Calu3 (cell line): ENCODE measurements at regions not wholly inside any gene's neighbourhood (a gene's known extent, or its start where the extent isn't known, plus 50 kb on each side); places are given as distances from the start of the nearest gene placed in this dataset.

ENCODE experiments used
- BruUV-seq: library from RNA; stranded (reverse); fragments of 400-500 nt; replicated peaks from 2 replicates; lab custom pipeline; 2021; lab: Mats Ljungman, UMichigan
- CTCF ChIA-PET: fragments of 300-600 bp; sonication (Branson Sonifier 250); formaldehyde crosslinking; loops from one replicate; lab custom pipeline; 2022; ENCODE audit warnings: antibody characterized with exemption; lab: Charles Lee
- DNase-seq: peaks from one replicate; pipeline ENCODE4 v3.0.0; 2022
- H3K27ac Mint-ChIP-seq: one replicate; pipeline ENCODE4 v1.8.0; 2022; ENCODE audit warnings: mixed read lengths; ENCODE audit not compliant: unreplicated experiment
- H3K27me3 Mint-ChIP-seq: one replicate; pipeline ENCODE4 v1.8.0; 2022; ENCODE audit warnings: mixed read lengths; ENCODE audit not compliant: unreplicated experiment
- H3K36me3 Mint-ChIP-seq: one replicate; pipeline ENCODE4 v1.8.0; 2022; ENCODE audit warnings: mild to moderate bottlenecking, moderate library complexity, mixed read lengths; ENCODE audit not compliant: insufficient read depth, unreplicated experiment
- H3K4me1 Mint-ChIP-seq: one replicate; pipeline ENCODE4 v1.8.0; 2022; ENCODE audit warnings: mild to moderate bottlenecking, low read depth, mixed read lengths; ENCODE audit not compliant: unreplicated experiment
- H3K4me3 Mint-ChIP-seq: one replicate; pipeline ENCODE4 v1.8.0; 2022; ENCODE audit warnings: mild to moderate bottlenecking, low read depth, moderate library complexity, mixed read lengths; ENCODE audit not compliant: unreplicated experiment
- H3K9me3 Mint-ChIP-seq: one replicate; pipeline ENCODE4 v1.8.0; 2022; ENCODE audit warnings: low read depth, mixed read lengths; ENCODE audit not compliant: unreplicated experiment
- intact Hi-C: fragments of 100-400 bp; cut with micrococcal nuclease; formaldehyde crosslinking; loops from one replicate; pipeline ENCODE4 v1.10.0; 2022; ENCODE audit not compliant: unreplicated experiment
- TF ChIP-seq, protein P1 (sequence below): fragments of 200-600 bp; IDR thresholded peaks from one replicate; pipeline ENCODE4 v1.8.0; 2022; ENCODE audit warnings: antibody characterized with exemption; ENCODE audit not compliant: unreplicated experiment

DNA sequence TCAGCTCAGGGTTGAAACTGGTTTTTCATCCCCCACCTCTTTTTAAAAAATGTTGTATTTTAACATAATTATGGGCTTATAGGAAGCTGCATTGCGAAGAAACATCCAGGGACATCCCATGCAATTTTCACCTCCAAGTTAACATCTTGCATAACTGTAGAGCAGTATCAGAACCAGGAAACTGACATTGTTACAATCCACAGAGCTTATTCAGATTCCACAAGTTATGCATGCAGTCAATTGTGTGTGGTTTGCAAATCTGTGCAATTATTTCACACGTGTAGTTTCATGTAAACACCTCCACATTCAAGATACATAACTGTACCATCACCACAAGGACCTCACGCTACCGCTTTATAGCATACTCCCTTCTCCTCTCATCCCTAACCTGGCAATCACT lies 97.5 kb upstream of the GATB start:
- H3K27ac Mint-ChIP-seq, result no peak overlapping the region
- no peaks in the 10 kb centered on the region for H3K9me3 Mint-ChIP-seq
- H3K4me1 Mint-ChIP-seq, result peaks cover 8% of the 10 kb centered on the region
- H3K36me3 Mint-ChIP-seq, result no peaks in the 10 kb centered on the region
- TF ChIP-seq, protein P1, sequence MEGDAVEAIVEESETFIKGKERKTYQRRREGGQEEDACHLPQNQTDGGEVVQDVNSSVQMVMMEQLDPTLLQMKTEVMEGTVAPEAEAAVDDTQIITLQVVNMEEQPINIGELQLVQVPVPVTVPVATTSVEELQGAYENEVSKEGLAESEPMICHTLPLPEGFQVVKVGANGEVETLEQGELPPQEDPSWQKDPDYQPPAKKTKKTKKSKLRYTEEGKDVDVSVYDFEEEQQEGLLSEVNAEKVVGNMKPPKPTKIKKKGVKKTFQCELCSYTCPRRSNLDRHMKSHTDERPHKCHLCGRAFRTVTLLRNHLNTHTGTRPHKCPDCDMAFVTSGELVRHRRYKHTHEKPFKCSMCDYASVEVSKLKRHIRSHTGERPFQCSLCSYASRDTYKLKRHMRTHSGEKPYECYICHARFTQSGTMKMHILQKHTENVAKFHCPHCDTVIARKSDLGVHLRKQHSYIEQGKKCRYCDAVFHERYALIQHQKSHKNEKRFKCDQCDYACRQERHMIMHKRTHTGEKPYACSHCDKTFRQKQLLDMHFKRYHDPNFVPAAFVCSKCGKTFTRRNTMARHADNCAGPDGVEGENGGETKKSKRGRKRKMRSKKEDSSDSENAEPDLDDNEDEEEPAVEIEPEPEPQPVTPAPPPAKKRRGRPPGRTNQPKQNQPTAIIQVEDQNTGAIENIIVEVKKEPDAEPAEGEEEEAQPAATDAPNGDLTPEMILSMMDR, result no peak
- H3K4me3 Mint-ChIP-seq, result no peak overlapping the region
- CTCF ChIA-PET, result no interaction called here
- BruUV-seq, result no TSS peak
- no peak for DNase-seq
- intact Hi-C loops, result no loop called here
- H3K27me3 Mint-ChIP-seq, result peaks cover 76% of the 10 kb centered on the region

DNA sequence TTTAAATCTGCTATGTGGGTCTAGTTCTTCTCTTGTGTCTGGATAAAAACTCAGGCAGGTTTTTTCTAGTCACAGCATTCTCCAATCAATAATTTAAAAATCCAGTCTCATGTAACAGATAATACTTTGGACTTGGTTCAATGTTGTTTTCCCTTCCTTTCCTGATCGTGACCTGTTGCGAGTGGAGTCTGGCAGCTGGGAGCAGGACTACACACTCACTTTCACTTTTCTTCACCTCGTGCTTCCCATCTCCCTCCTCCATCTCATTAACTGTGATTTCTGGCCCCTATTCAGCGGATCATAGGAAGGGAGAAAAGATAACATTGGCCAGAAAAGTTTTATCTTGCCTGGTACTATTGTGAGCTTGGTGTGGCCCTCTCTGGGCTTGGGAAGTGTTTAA lies 96.6 kb upstream of the GATB start:
- Mint-ChIP-seq H3K27ac (no peak overlapping the region), H3K9me3 (no peaks in the 10 kb centered on the region), H3K4me1 (peaks cover 8% of the 10 kb centered on the region), H3K27me3 (peaks cover 86% of the 10 kb centered on the region), H3K4me3 (peak overlapping the region; percentile 45), H3K36me3 (no peaks in the 10 kb centered on the region)
- BruUV-seq, result no TSS peak
- TF ChIP-seq, protein P1, result no peak
- no peak for DNase-seq
- CTCF ChIA-PET, result no interaction called here
- intact Hi-C loops, result no loop called here

DNA sequence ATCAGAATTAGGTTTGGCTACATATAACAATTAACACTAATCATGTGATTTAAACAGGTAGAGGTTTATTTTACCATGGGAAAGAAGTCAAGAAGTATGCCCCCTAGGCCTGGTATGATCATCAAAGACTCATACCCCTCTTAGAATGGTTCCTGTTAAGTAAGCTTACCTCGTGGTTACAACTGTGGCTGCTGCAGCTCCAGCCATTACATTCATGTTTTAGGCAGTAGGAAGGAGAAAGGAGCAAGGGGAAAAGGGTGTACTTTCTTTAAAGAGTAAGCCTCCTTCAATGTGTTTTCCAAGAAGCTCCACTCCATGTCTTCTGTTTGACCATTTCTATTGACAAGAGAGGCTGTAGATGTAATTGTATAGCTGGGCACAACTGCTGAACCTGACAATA lies 94.9 kb upstream of the GATB start:
- intact Hi-C loops, result no loop called here
- CTCF ChIA-PET, result no interaction called here
- BruUV-seq, result no TSS peak

DNA sequence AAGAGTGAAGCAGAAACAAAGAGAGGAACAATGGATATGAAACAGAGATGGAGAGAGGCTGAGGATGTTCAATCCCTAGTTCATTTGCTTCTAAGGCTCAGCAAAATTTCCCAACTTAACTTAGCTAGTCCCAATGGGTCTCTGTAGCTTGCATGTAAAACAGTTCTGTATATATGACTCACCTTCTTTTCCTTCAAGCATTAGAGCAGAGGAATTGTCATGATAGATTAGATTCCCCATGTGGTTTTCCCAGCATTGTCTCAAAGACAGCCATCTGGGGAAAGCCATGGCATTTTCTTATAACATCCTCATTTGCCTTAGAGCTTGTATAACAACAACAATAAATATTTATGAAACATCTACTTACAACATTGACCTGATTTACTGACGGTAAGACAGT lies 93.9 kb upstream of the GATB start:
- peaks cover 89% of the 10 kb centered on the region for H3K27me3 Mint-ChIP-seq
- H3K27ac Mint-ChIP-seq, result no peak overlapping the region
- DNase-seq, result no peak
- H3K4me1 Mint-ChIP-seq, result peaks cover 8% of the 10 kb centered on the region
- H3K4me3 Mint-ChIP-seq, result no peak overlapping the region
- no peaks in the 10 kb centered on the region for H3K36me3 Mint-ChIP-seq
- intact Hi-C loops, result no loop called here
- TF ChIP-seq, protein P1, result no peak
- no TSS peak for BruUV-seq
- CTCF ChIA-PET, result interaction anchor here (1.0 kb wide), 1 partner anchor 9 kb away, joined by 3 read pairs; no protein-coding TSS in a partner anchor
- no peaks in the 10 kb centered on the region for H3K9me3 Mint-ChIP-seq

More for the DNA sequence above, 94.9 kb upstream of the GATB start:
- TF ChIP-seq, protein P1, result no peak
- Mint-ChIP-seq H3K4me1 (peaks cover 8% of the 10 kb centered on the region), H3K4me3 (no peak overlapping the region), H3K36me3 (no peaks in the 10 kb centered on the region), H3K27ac (no peak overlapping the region), H3K27me3 (peaks cover 91% of the 10 kb centered on the region), H3K9me3 (no peaks in the 10 kb centered on the region)
- DNase-seq, result no peak
